ENCODE measurements at regions not wholly inside any gene's neighbourhood (a gene's known extent, or its start where the extent isn't known, plus 50 kb on each side); places are given as distances from the start of the nearest gene placed in this dataset.
"Not testable (repeated sequence)": the region's sequence is repeated elsewhere in the genome, so short reads cannot be mapped to it uniquely, and the experiment has no call there.

GRCh38 chr5:174920906-174921550 lies 196.6 kb downstream of the MSX2 start:
- DNase-seq (ENCODE audit: low read depth) = no peak
- TF ChIP-seq, protein P1, sequence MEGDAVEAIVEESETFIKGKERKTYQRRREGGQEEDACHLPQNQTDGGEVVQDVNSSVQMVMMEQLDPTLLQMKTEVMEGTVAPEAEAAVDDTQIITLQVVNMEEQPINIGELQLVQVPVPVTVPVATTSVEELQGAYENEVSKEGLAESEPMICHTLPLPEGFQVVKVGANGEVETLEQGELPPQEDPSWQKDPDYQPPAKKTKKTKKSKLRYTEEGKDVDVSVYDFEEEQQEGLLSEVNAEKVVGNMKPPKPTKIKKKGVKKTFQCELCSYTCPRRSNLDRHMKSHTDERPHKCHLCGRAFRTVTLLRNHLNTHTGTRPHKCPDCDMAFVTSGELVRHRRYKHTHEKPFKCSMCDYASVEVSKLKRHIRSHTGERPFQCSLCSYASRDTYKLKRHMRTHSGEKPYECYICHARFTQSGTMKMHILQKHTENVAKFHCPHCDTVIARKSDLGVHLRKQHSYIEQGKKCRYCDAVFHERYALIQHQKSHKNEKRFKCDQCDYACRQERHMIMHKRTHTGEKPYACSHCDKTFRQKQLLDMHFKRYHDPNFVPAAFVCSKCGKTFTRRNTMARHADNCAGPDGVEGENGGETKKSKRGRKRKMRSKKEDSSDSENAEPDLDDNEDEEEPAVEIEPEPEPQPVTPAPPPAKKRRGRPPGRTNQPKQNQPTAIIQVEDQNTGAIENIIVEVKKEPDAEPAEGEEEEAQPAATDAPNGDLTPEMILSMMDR (conservative IDR thresholded peaks at IDR 0.05; ENCODE audit: low read depth, low read length) = no peak
- no peak overlapping the region for H3K4me3 ChIP-seq (ENCODE audit: low read length)

GRCh38 chr5:174919351-174919750 lies 195.0 kb downstream of the MSX2 start:
- TF ChIP-seq, protein P1 (conservative IDR thresholded peaks at IDR 0.05; ENCODE audit: low read depth, low read length) = no peak
- no peak for DNase-seq (ENCODE audit: low read depth)
- H3K4me3 ChIP-seq (ENCODE audit: low read length) = no peak overlapping the region

- DNase-seq (ENCODE audit: low read depth) = no peak
- TF ChIP-seq, protein P1 (conservative IDR thresholded peaks at IDR 0.05; ENCODE audit: low read depth, low read length) = no peak
- H3K4me3 ChIP-seq (ENCODE audit: low read length) = no peak overlapping the region
Observed at GRCh38 chr5:174918655-174919054, 194.3 kb downstream of the MSX2 start.

- no peak for DNase-seq (ENCODE audit: low read depth)
- no peak overlapping the region for H3K4me3 ChIP-seq (ENCODE audit: low read length)
- TF ChIP-seq, protein P1 (conservative IDR thresholded peaks at IDR 0.05; ENCODE audit: low read depth, low read length) = no peak
Observed at GRCh38 chr5:174917976-174918554, 193.7 kb downstream of the MSX2 start.

DNA sequence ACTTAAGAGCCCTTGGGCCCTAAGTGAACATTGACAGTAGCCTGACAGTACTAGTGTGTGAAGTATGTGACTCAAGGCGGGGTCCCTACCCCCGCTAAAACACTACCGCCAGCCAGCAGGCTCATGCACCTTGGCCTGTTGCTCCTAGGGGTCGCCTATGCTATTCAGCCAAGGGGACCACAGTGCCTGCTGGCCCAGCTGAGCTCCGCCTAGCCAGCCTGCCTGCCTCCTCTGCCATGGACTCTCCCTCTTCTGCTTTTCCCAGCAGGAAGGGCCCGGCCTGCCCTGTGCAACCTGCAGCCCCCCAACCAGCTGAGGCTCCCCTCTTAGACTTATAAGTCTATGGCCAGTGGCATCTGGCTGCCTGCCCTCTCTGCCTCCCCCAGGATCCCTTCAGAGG lies 193.1 kb downstream of the MSX2 start:
- H3K4me3 ChIP-seq (ENCODE audit: low read length); DNase-seq (ENCODE audit: low read depth): not testable (repeated sequence)

- not testable (repeated sequence) for DNase-seq (ENCODE audit: low read depth); H3K4me3 ChIP-seq (ENCODE audit: low read length)
Observed at GRCh38 chr5:174916924-174917323, 192.5 kb downstream of the MSX2 start.

- H3K4me3 ChIP-seq (ENCODE audit: low read length) = no peak overlapping the region
- TF ChIP-seq, protein P1 (conservative IDR thresholded peaks at IDR 0.05; ENCODE audit: low read depth, low read length) = no peak
- no peak for DNase-seq (ENCODE audit: low read depth)
Observed at GRCh38 chr5:174916227-174916626, 191.8 kb downstream of the MSX2 start.

GRCh38 chr5:174911118-174911517 lies 186.7 kb downstream of the MSX2 start:
- no peak for DNase-seq (ENCODE audit: low read depth)
- no peak overlapping the region for H3K4me3 ChIP-seq (ENCODE audit: low read length)
- TF ChIP-seq, protein P1 (conservative IDR thresholded peaks at IDR 0.05; ENCODE audit: low read depth, low read length) = no peak
